Large intestine (tissue), 3 donors: ENCODE measurements at regions not wholly inside any gene's neighbourhood (a gene's known extent, or its start where the extent isn't known, plus 50 kb on each side); places are given as distances from the start of the nearest gene placed in this dataset.

Source experiments
- DNase-seq, 2 donors: peaks; one replicate each; pipeline versions ENCODE4 v3.0.0 to v3.0.0-alpha.2; 2013
- H3K27ac ChIP-seq: one replicate; pipeline ENCODE4 v1.5.1; 2013; ENCODE audit warnings: low read length
- H3K27me3 ChIP-seq: 2 replicates; pipeline ENCODE4 v1.6.1; 2013; ENCODE audit warnings: low read length; ENCODE audit not compliant: control insufficient read depth, insufficient read depth
- H3K36me3 ChIP-seq: 2 replicates; pipeline ENCODE4 v1.6.1; 2013; ENCODE audit warnings: low read length; ENCODE audit not compliant: control insufficient read depth, insufficient read depth
- H3K4me1 ChIP-seq: one replicate; pipeline ENCODE4 v1.6.1; 2013; ENCODE audit warnings: low read length; ENCODE audit not compliant: control insufficient read depth, insufficient read depth
- H3K4me3 ChIP-seq: one replicate; pipeline ENCODE4 v1.5.1; 2013; ENCODE audit warnings: low read length
- H3K9me3 ChIP-seq: one replicate; pipeline ENCODE4 v1.6.1; 2013; ENCODE audit warnings: mild to moderate bottlenecking, low read depth, low read length, moderate library complexity; ENCODE audit not compliant: control insufficient read depth
- WGBS: methylation state at CpG from one replicate; pipeline ENCODE4 v1.1.5; 2013; ENCODE audit warnings: low lambda C conversion rate; ENCODE audit not compliant: insufficient coverage; 5-methylcytosine and 5-hydroxymethylcytosine counted together

- DNase-seq = no peak
- Histone ChIP-seq H3K36me3 (no peaks in the 10 kb centered on the region), H3K4me3 (no peak overlapping the region), H3K9me3 (no peaks in the 10 kb centered on the region), H3K27ac (no peak overlapping the region), H3K27me3 (no peaks in the 10 kb centered on the region), H3K4me1 (peaks cover 3% of the 10 kb centered on the region)
- 80% methylated on average over 1 of the region's 5 CpGs for WGBS
These were observed 115.5 kb upstream of the SH3BP4 start for GRCh38 chr2:234836271-234836670.

- Histone ChIP-seq H3K4me3 (no peak overlapping the region), H3K9me3 (no peaks in the 10 kb centered on the region), H3K4me1 (no peaks in the 10 kb centered on the region), H3K36me3 (no peaks in the 10 kb centered on the region), H3K27me3 (no peaks in the 10 kb centered on the region), H3K27ac (no peak overlapping the region)
- no peak for DNase-seq
- 80% methylated on average over 1 of the region's 4 CpGs for WGBS
These were observed 116.1 kb upstream of the SH3BP4 start for GRCh38 chr2:234835738-234836137.

GRCh38 chr2:234834228-234834923, 117.4 kb upstream of the SH3BP4 start:
- no peak for DNase-seq
- Histone ChIP-seq H3K4me1 (no peaks in the 10 kb centered on the region), H3K27me3 (no peaks in the 10 kb centered on the region), H3K36me3 (no peaks in the 10 kb centered on the region), H3K27ac (no peak overlapping the region), H3K9me3 (no peaks in the 10 kb centered on the region), H3K4me3 (no peak overlapping the region)
- 93% methylated on average over 2 of the region's 7 CpGs for WGBS

GRCh38 chr2:234830853-234831252, 121.0 kb upstream of the SH3BP4 start:
- Histone ChIP-seq H3K27ac (no peak overlapping the region), H3K4me3 (no peak overlapping the region), H3K4me1 (no peaks in the 10 kb centered on the region), H3K36me3 (no peaks in the 10 kb centered on the region), H3K27me3 (no peaks in the 10 kb centered on the region), H3K9me3 (no peaks in the 10 kb centered on the region)
- no peak for DNase-seq
- no CpG with 5 or more reads among the region's 2 CpGs for WGBS

- no peak overlapping the region for H3K27ac ChIP-seq
- no peaks in the 10 kb centered on the region for H3K27me3 ChIP-seq
- H3K36me3 ChIP-seq = no peaks in the 10 kb centered on the region
- no peak overlapping the region for H3K4me3 ChIP-seq
- H3K4me1 ChIP-seq = peaks cover 3% of the 10 kb centered on the region
- no peak for DNase-seq
- 83% methylated on average over 1 of the region's 4 CpGs for WGBS
- no peaks in the 10 kb centered on the region for H3K9me3 ChIP-seq
These were observed 122.8 kb upstream of the SH3BP4 start for GRCh38 chr2:234829074-234829455.

- no peaks in the 10 kb centered on the region for H3K36me3 ChIP-seq
- WGBS = no CpG with 5 or more reads among the region's 10 CpGs
- H3K27ac ChIP-seq = no peak overlapping the region
- H3K4me1 ChIP-seq = peaks cover 6% of the 10 kb centered on the region
- H3K27me3 ChIP-seq = no peaks in the 10 kb centered on the region
- H3K9me3 ChIP-seq = no peaks in the 10 kb centered on the region
- DNase-seq = no peak
- H3K4me3 ChIP-seq = no peak overlapping the region
These were observed 123.3 kb upstream of the SH3BP4 start for GRCh38 chr2:234828382-234829073.

- no peaks in the 10 kb centered on the region for H3K27me3 ChIP-seq
- H3K27ac ChIP-seq = no peak overlapping the region
- peaks cover 8% of the 10 kb centered on the region for H3K4me1 ChIP-seq
- H3K9me3 ChIP-seq = no peaks in the 10 kb centered on the region
- DNase-seq = no peak
- no peak overlapping the region for H3K4me3 ChIP-seq
- no peaks in the 10 kb centered on the region for H3K36me3 ChIP-seq
- 100% methylated on average over 1 of the region's 2 CpGs for WGBS
These were observed 124.5 kb upstream of the SH3BP4 start for GRCh38 chr2:234827096-234827860.

GRCh38 chr2:234826681-234827080, 125.1 kb upstream of the SH3BP4 start:
- Histone ChIP-seq H3K27ac (no peak overlapping the region), H3K9me3 (no peaks in the 10 kb centered on the region), H3K4me3 (no peak overlapping the region), H3K4me1 (peaks cover 8% of the 10 kb centered on the region), H3K36me3 (no peaks in the 10 kb centered on the region), H3K27me3 (no peaks in the 10 kb centered on the region)
- DNase-seq = no peak
- WGBS = 80% methylated on average over 1 of the region's 5 CpGs

GRCh38 chr2:234825616-234826015, 126.2 kb upstream of the SH3BP4 start:
- WGBS = 67% methylated on average over 3 of the region's 5 CpGs
- Histone ChIP-seq H3K27ac (no peak overlapping the region), H3K4me1 (peaks cover 8% of the 10 kb centered on the region), H3K27me3 (no peaks in the 10 kb centered on the region), H3K9me3 (no peaks in the 10 kb centered on the region), H3K36me3 (no peaks in the 10 kb centered on the region), H3K4me3 (no peak overlapping the region)
- no peak for DNase-seq

GRCh38 chr2:234823877-234824376, 127.9 kb upstream of the SH3BP4 start:
- H3K27me3 ChIP-seq = no peaks in the 10 kb centered on the region
- peaks cover 8% of the 10 kb centered on the region for H3K4me1 ChIP-seq
- H3K27ac ChIP-seq = peak overlapping the region; percentile 41
- H3K36me3 ChIP-seq = no peaks in the 10 kb centered on the region
- peak; percentile 31 to 53 for DNase-seq
- H3K4me3 ChIP-seq = no peak overlapping the region
- no peaks in the 10 kb centered on the region for H3K9me3 ChIP-seq
- no CpG with 5 or more reads among the region's 2 CpGs for WGBS
